Activated CD4-positive, alpha-beta T cell treated with anti-CD3 and anti-CD28 coated beads, Interleukin-2, Interleukin-6, amounts not matched to agents 100 ng/mL and 50 ng/mL, durations not matched to agents 16 hours and 8 hours (primary cell): ENCODE measurements at regions not wholly inside any gene's neighbourhood (a gene's known extent, or its start where the extent isn't known, plus 50 kb on each side); places are given as distances from the start of the nearest gene placed in this dataset.
"Not testable (repeated sequence)": the region's sequence is repeated elsewhere in the genome, so short reads cannot be mapped to it uniquely, and the experiment has no call there.

Experiments used
- DNase-seq: peaks from one replicate; pipeline ENCODE4 v3.0.0-alpha.2; 2020

DNA sequence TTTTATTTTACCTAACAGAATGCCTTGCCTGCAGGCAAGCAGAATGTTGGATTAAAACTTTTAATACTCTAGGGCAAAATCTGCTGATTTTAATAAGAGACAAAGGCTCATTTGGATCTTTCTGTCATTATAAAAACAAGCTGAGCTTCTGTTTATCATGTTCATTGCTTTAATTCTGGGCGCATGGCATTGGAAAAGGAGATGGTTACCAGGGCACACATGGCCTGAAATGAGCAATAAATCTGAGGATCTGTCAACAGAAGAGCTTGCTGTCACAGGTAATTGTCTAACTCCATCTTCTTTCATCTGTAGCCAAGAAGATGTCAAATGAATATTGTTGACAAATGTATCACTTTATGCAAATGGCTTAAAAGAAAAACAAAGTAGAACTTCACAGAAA lies 439.6 kb downstream of the DOK5 start:
- no peak for DNase-seq

DNA sequence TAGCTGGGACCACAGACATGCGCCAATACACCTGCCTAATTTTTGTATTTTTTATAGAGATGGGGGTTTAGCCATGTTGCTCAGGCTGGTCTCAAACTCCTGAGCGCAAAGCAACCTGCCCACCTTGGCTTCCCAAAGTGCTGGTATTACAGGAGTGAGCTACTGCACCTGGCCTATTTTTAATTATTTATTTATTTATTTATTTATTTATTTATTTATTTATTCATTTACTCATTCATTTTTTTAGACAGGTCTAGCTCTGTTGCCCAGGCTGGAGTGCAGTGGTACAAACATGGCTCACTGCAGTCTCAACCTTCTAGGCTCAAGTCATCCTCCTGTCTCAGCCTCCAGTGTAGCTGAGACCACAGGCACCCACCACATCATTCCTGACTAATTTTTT lies 434.3 kb downstream of the DOK5 start:
- DNase-seq, result no peak

DNA sequence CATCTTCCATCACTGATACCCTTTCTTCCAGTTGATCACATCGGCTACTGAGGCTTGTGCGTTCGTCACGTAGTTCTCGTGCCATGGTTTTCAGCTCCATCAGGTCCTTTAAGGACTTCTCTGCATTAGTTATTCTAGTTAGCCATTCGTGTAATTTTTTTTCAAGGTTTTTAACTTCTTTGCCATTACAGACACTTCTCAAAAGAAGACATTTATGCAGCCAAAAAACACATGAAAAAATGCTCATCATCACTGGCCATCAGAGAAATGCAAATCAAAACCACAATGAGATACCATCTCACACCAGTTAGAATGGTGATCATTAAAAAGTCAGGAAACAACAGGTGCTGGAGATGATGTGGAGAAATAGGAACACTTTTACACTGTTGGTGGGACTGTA lies 430.7 kb downstream of the DOK5 start:
- not testable (repeated sequence) for DNase-seq

DNA sequence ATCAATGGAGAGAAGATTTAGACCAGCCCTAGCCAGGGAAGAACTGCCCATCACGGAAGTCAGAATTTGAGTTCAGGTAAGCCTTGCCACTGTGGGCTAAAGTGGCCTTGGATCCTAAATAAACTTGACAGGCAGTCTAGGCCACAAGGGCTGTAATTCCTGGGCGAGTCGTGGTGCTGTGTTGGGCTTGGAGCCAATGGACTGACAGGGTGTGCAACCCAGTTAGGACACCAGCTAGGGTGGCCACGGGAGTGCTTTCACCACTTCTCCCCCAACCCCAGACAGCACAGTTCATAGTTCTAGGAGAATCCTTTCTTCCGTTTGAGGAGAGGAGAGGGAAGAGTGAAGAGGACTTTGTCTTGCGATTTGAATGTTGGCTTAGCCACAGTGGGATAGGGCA lies 422.4 kb downstream of the DOK5 start:
- no peak for DNase-seq

DNA sequence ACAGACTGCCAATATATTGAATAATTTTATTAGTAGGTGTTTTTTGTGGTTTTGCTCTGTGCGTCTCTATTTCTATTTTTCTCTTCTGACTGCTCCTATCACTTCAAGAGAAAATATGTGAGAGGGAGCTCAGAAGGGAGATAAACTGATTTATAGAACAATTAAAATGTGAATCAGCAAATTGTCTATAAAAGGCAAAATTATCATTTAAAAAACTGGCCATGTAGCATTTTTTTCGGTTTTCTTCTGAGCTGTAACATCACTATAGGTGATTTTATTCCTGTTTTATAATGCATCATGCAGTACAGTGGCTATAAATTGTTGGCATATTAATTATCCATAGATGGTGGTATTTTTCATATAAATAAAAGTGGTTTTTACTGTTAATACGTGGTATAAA lies 416.5 kb downstream of the DOK5 start:
- no peak for DNase-seq

DNA sequence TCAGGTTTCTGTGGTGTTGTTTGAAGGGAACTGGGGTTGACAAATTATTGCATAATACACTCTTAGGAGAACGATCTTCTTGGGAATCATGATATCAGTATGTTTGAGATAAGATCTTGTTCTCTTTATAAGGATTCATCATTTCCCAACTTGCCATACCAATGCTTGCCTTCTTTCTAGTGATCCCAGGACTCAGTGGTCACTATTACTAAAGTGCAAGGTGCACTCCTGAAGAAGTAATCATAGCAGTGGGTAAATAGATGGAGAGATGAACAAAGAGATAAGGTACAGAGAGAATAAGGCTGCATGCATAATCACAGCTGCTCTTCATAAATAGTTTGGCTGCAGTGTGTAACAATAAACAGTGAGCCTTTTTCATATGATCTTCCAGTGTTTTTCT lies 404.0 kb downstream of the DOK5 start:
- DNase-seq, result no peak

DNA sequence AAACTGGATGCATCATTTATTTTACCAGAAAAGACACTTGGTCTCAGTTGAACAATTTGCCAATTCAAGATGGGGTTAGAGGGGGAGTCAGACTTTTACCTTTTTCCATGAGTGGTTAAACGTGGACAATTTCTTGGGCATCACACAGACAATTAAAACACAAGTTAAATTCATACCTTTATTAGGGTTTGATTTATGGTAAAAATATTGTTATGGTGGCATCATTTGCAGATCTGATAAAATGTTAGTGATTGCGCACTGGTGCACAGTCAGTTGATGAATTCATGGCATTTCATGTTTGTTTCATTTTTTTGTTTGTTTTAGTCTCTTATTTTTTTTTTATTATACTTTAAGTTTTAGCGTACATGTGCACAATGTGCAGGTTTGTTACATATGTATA lies 399.9 kb downstream of the DOK5 start:
- no peak for DNase-seq

DNA sequence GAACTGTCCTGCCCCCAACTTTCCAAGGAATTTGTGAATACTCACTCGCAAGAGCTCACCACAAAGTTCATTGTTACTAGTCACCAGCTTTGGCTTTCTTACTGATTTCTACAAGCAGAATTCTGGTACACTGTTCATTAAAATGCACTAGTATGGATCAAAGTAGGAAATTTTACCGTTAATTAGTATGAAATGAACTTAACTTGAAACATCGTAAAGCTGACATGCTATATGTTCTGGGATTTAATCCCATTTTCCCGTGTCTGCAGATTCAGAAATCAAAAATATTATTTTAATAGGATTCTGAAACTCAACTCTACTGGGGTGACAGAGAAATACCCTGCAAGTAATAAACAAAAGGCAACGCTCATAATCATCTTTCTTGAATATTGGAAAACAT lies 399.3 kb downstream of the DOK5 start:
- DNase-seq, result no peak

DNA sequence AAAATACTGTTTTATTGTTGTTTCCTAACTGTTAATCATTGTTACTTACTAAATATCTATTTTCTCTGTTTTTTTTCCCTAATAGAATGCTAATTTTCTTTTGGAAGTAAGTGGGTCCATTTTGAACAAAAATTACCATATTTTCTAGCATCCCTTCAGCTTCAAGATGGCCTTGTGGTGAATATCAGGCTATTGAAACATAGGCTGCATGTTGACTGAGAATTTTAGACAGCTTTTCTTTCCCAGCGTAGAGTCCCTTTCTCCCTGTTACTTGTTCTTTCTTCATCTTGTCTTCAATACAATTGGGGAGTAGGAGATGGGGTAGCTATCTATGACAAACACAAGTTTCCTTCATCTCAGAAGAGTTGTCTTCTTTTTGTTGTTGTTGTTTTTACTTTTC lies 397.0 kb downstream of the DOK5 start:
- no peak for DNase-seq

DNA sequence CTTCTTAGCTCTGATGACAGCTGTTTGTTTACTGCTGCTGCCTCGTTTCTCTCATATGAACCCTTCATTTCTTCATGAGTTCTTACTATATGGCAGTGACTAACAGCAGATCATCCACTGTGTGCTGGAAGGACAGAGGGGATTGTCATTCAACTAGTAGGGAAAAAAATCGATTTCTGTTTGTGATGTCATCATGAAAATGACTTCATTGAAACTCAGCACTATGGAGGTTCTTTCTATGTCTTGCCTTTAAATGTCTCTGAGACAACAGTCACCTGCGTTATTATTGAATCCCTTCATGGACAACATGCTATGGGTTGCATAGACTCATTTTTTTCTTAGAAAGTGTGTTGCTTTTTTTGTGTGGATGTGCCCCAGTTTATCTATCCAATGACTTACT lies 394.4 kb downstream of the DOK5 start:
- DNase-seq, result no peak

DNA sequence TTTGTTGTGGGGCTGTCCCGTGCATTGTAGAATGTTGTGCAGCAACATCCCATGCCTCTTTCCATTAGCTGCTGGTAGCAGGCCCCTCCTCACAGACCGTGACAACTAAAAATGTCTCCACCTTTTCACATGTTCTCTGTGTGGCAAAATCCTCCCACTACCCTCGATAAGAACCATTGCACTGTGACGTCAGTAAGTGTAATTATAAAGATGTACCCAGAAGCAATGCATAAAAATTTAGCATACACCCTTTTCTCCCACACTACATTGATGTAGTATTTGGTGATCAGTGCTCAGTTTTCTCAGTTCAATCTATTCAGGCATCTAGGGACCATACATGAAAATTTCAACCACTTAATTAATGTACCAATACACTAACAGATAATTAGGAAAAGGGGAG lies 389.9 kb downstream of the DOK5 start:
- no peak for DNase-seq

DNA sequence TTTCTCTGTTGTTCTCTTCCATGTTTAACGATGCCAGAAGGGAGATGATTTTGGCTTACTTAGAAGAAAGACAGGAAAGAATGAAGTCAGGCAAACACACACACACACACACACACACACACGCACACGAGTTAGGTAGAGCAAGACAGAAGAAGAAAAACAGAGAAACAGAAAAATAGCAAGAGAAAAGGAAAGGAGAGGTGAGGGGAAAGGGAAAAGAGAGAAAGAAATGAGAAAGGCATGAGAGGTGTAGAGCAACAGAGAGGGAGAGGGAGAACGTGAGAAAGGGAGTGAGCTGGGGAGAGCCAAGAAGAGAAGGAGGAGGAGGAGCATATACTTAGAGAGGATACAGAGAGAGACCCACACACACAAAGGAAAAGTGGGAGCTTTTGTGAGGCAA lies 385.3 kb downstream of the DOK5 start:
- DNase-seq, result no peak

DNA sequence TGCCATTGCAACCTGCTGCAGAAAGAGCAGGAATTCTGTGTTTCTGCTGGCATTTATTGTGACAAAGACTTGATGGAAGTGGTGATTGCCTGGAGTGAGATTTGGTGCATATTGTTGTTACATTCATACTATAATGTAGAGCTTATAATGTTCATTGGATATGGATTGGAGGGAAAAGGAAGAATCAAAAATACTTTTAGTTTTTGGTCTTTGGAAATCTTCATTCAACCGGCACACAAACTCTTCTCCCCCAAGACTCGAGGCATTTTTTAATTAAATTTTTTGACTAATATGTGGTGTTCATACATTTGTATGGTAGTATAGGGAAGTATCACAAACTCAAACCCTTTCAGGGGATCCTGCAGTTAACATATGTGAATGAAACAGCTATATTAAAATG lies 380.8 kb downstream of the DOK5 start:
- no peak for DNase-seq

DNA sequence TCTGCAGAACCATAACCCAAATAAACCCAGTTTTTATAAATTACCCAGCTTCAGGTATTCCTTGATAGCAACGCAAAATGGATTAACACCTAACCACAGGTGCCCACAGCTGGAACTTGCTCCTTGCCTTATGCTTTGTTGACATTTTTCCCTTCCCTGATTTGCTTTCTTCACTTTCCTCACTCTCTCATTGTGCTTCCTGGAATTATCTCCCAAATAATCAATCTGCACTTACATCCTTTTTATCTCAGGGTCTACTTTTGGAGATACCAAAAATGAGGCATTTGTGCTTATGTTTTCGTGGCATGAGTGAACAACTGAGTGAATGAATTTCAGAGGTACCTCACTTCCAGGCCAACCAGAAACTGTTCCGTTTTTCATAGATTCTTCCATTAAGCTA lies 374.3 kb downstream of the DOK5 start:
- no peak for DNase-seq

DNA sequence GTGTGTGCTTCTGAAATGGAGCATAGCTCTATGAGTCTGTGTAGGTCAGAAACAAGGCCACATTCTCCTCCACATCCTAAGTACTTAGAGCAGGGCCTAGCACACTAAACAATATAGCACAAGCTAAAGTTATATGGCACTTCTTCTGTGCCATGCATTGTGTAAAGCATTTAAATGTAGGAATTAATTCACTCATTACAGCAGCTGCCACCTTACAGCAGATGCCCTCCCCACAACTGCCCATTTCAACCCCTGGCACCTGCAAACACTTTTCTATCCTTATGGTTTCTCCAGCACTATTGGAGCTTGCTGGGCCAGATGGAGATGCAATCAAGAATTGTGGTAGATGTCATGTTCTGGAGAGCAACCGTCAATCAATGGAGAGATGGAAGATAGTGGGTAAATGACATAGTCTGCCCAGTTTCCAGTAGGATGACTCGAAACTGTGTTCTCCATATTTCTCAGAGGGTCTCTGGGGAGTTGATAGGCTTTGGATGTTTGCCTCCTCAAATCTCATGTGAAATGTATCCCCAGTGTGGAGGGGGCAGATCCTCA lies 373.7 kb downstream of the DOK5 start:
- DNase-seq, result no peak

DNA sequence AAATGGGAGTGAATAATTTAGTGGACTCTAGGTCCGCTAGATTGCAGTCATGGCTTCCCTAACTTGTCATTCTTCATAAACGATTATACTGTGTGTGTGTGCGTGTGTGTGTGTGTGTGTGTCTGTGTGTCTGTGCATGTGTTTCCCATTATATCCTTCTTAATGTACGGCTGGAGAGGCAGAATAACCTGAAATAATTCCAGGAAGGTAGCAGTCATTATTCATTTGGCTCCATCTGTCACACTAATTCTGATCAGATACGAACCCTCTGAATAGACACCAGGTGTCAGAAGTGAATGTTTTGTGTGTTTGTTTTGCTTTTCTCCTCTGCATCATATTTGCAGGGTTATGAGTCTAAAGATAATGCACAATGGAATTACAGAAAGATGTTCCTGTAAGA lies 372.9 kb downstream of the DOK5 start:
- DNase-seq, result no peak

DNA sequence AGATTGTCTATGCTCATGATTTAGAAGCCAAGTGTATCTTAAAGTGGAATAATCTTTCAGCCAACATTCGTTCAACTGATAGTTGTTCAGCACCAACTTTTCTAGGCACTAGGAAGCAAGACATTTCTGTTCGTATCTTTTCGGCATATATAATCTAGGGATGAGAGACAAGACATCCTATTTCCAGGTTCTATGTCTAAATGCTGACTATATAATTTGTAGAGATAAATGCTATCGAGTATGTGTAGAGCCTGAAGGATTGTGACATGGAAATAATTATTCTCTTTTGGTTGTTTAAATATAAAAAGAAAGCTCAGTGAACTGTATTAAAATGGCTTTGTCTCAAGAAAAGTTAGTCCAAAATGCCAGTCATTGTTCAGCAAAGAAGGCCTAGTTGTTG lies 371.6 kb downstream of the DOK5 start:
- DNase-seq, result no peak

DNA sequence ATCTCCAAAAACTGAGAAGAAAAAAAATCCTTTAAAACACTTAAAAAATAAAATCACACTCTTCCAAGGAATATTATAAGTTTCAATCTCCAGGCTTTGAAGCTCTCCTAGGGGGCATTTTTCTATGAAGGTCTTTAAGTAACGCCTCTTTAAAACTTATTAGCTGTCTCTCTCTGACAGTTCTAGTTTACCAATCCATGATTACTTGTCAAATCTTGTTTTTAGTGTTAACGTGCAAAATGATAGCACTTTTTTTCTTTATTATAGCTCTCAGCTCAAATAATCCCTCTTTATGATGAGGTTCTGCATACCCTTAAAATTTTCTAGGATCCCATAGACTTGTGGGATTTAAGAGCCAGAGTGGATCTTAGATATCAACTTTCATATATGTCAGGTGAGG lies 369.0 kb downstream of the DOK5 start:
- DNase-seq, result no peak

DNA sequence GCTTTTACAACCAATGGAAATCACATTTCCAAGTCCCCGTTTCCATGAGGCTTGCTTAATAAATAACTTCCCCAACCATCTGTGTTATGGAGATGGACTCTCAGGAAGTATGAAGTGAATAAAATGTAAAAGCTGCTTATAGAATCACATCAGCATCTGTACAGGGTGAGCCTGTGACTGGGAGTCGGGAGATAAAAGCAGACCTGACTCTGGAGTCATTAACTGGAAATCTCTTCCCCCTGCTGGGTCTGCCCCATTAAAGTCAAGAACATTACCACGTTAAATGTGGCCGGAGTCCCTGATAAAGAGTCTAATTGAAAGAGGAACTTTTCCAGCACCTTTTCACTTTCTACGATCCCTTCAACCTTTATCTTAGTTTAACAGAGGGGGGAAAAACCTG lies 368.5 kb downstream of the DOK5 start:
- no peak for DNase-seq

DNA sequence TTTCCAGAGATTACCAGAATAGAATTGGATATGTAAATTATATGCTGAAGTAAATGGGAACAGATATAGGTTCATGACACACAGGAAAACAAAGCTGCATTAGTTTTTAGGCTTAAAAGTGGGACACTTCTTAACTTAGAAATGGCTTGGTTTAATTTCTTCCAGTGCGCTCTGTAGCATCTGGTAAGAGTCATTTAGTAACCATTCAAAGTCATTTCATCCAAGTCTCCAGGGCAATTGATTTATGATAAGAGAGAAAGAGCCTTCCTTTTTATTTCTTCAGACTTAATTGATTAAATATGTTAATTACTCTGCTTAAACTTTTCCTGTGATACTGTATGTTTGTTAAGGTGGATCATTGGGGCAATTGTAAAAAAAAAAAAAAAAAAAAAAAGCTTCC lies 368.0 kb downstream of the DOK5 start:
- DNase-seq, result no peak

DNA sequence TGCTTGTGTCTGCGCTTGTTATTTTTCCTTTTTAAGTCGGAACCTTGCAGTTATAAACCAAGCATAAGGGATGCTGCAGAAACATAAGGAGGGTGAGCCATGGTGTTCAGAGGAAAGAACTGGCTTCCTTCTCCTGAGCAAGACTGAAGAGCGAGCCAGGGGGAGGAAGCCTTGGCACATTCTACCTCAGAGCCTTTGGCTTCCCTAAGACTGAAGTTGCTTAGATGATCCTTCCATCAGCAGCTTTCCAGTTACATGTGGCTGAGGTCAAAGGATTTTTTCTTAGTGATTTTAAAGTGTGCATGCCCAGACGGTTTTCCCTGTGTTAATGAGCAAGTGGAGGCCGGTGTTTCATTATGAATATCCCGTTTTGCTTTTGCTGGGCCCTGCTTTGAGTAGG lies 363.8 kb downstream of the DOK5 start:
- no peak for DNase-seq

DNA sequence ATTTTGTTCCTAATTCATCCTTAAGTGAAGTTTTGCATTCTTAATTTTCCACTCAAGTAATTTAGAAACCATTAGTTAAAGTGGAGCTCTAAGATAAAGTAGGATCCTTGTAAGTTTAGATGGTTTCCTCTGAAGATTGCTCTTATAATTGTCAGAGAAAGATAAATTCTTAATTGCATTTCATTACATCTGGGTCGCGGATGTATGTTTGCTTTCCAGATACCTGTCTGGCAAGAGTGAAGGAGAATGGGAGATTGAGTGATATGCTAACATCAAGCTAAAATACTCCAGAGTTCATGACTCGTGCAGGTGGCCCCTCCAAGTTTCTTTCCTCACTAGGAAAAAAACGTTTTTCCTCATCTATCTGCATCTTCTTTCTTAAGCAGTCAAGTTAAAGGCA lies 361.8 kb downstream of the DOK5 start:
- no peak for DNase-seq

DNA sequence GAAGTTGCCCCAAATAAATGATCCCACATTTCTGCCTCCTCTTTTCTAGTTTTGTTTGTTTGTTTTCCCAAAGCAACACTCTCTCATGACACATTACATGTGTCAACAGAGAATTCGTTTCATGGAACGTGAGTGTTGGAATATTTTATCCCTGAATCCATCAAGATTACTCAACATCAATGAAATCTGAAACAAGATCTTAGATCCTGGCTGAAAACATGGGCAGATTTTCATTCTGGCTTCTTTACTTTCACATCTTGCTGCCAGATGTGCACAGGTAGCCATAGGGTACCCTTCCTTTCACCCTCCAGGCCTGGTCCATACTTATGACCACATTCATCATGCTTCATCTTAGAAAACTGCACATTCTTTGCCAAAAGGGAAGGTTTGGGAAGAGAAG lies 347.0 kb downstream of the DOK5 start:
- no peak for DNase-seq

DNA sequence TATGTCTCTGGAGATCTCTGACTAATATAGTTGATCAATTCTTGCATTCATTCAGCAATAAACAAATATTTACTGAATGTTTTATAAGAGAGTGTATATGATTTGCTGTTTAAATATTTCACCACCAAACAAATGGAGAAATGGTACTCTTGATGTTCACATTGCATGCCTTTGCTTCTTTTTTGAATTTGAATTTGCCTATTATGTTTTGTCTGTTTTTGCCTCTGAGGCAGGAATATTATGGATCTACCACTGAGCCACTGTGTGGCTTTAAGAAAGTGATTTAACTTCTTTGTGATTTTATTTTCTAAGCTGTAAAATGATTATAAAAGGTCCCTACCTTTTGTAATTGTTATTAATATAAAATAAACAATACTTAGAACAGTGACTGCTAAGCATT lies 345.0 kb downstream of the DOK5 start:
- no peak for DNase-seq

DNA sequence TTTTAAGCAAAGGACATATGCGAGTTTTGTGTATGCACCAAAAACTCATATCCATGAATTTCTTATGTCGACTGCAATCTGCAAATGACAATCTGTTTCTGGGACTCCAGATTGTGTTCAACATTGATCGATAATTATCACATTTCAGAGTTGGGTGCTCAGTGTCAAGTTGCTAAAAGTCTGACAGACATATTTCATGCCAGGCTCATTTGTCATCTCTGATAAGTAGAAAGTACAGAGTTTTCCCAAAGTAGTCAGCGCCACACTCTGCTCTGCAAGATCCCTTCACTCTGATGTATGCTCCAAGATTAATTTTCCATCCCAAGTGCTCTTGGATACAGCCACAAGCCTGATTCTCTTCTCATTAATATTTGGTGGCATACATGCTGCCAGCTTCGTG lies 331.1 kb downstream of the DOK5 start:
- DNase-seq, result no peak

DNA sequence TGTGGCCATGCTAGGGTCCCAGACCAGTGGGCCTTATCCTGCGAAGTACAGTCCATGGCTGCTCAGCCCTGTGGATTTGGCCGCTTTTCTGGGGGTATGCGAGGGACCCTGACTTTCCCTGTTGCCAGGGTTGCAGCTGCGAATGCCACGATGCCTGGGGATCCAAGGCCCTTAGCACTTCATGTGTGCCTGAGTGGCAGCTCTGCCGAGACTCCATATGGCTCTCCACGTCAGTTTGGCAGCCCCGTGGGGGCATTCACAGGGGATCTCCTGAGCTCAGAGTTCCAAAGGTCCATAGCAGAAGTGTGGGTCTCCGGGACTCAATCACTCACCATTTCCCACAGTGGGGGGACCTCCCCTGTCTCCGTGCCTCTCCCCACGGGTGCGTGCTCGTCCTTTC lies 319.5 kb downstream of the DOK5 start:
- DNase-seq, result no peak
